ENCODE measurements at regions not wholly inside any gene's neighbourhood (a gene's known extent, or its start where the extent isn't known, plus 50 kb on each side); places are given as distances from the start of the nearest gene placed in this dataset.

DNA sequence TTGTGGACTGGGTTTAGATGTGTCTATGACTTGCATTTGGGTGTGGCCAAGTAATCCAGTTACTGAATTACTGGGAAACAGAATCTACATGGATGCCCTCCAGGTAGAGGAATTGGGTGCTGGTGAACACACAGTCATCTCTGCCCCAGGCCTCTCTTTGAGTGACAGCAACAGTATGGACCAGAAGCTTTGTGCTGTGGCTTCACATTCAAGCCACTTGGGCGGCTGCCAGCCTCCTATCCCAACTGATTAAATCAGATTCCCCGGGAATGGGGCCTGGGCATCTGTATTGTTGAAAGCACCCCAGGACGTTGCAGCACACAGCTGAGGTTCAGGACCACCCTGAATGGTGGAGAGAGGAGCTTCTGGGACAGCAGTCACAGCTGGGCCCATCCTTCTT, 144.6 kb downstream of the DHX35 start:
- H3K36me3 ChIP-seq (ENCODE audit: low read depth, low read length), result no peaks in the 10 kb centered on the region
- TF ChIP-seq EZH2 (IDR thresholded peaks at IDR 0.05; ENCODE audit: low read length, unreplicated experiment) (no peak), EZH2phosphoT487 (IDR thresholded peaks at IDR 0.05; ENCODE audit: borderline replicate concordance, low read length) (no peak)
- TF ChIP-seq, protein P1, sequence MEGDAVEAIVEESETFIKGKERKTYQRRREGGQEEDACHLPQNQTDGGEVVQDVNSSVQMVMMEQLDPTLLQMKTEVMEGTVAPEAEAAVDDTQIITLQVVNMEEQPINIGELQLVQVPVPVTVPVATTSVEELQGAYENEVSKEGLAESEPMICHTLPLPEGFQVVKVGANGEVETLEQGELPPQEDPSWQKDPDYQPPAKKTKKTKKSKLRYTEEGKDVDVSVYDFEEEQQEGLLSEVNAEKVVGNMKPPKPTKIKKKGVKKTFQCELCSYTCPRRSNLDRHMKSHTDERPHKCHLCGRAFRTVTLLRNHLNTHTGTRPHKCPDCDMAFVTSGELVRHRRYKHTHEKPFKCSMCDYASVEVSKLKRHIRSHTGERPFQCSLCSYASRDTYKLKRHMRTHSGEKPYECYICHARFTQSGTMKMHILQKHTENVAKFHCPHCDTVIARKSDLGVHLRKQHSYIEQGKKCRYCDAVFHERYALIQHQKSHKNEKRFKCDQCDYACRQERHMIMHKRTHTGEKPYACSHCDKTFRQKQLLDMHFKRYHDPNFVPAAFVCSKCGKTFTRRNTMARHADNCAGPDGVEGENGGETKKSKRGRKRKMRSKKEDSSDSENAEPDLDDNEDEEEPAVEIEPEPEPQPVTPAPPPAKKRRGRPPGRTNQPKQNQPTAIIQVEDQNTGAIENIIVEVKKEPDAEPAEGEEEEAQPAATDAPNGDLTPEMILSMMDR (conservative IDR thresholded peaks at IDR 0.05; ENCODE audit: low read depth, low read length), result no peak
- H3K27ac ChIP-seq (ENCODE audit: low read length), result no peak overlapping the region
- intact Hi-C loops (cut with micrococcal nuclease), result no loop called here
- DNase-seq (no peak), ATAC-seq (no peak)
- no peak overlapping the region for H3K4me2 ChIP-seq (ENCODE audit: low read length)
- H3K9ac ChIP-seq (ENCODE audit: low read length), result no peak overlapping the region
- ChIA-PET POLR2A (ENCODE audit: unreplicated experiment) (no interaction called here), CTCF (no interaction called here)
- H3K9me2 ChIP-seq (replicated peaks; ENCODE audit: low read length), result no peaks in the 10 kb centered on the region
- no peaks in the 10 kb centered on the region for H3K79me2 ChIP-seq (ENCODE audit: low read length)
- no TSS peak for BruUV-seq (replicated peaks)
- H2AFZ ChIP-seq (ENCODE audit: low read length), result no peak overlapping the region
- no peaks in the 10 kb centered on the region for H3K9me3 ChIP-seq (ENCODE audit: low read length)
- no peak overlapping the region for H3K4me3 ChIP-seq (ENCODE audit: low read length)
- 0 out of 2 replicates have a peak, but pooled peaks cover 6% of the 10 kb centered on the region for H3K4me1 ChIP-seq (ENCODE audit: insufficient read depth, low read length)
- H3K27me3 ChIP-seq (ENCODE audit: low read length), result peaks cover 15% of the 10 kb centered on the region
- H3F3A ChIP-seq (ENCODE audit: low read length, unreplicated experiment), result no peaks in the 10 kb centered on the region
- no peaks in the 10 kb centered on the region for H4K20me1 ChIP-seq (ENCODE audit: low read length)

DNA sequence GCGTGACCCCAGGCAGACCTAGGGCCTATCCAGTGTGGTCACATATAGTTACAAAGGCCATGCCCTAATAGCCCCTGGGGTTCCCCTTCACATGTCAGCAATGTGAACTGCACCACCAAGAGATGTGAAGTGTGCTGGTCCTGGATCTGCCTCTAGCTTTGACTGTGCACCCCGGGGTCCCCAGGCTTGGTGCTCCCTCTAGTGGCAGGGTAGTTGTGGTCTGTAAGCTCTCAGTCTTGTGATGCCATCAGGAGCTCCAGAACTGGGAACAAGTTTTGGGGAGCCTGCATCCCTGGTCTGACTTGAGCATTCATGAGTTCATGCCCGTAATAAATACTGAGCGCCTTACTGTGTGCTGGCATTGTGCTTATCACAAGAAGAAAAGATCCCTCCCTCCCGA, 143.4 kb downstream of the DHX35 start:
- Histone ChIP-seq H3K27me3 (ENCODE audit: low read length) (peaks cover 15% of the 10 kb centered on the region), H4K20me1 (ENCODE audit: low read length) (no peaks in the 10 kb centered on the region), H3K4me2 (ENCODE audit: low read length) (no peak overlapping the region), H3K9me2 (replicated peaks; ENCODE audit: low read length) (no peaks in the 10 kb centered on the region), H3K4me3 (ENCODE audit: low read length) (no peak overlapping the region), H3K79me2 (ENCODE audit: low read length) (no peaks in the 10 kb centered on the region), H3K27ac (ENCODE audit: low read length) (no peak overlapping the region), H2AFZ (ENCODE audit: low read length) (no peak overlapping the region), H3K4me1 (ENCODE audit: insufficient read depth, low read length) (0 out of 2 replicates have a peak, but pooled peaks cover 6% of the 10 kb centered on the region), H3K9ac (ENCODE audit: low read length) (no peak overlapping the region), H3K9me3 (ENCODE audit: low read length) (no peaks in the 10 kb centered on the region), H3K36me3 (ENCODE audit: low read depth, low read length) (no peaks in the 10 kb centered on the region), H3F3A (ENCODE audit: low read length, unreplicated experiment) (no peaks in the 10 kb centered on the region)
- TF ChIP-seq EZH2phosphoT487 (IDR thresholded peaks at IDR 0.05; ENCODE audit: borderline replicate concordance, low read length), result no peak
- TF ChIP-seq, protein P1 (conservative IDR thresholded peaks at IDR 0.05; ENCODE audit: low read depth, low read length), result peak; percentile 35; the same call in 1 of the 2 replicates
- no peak for TF ChIP-seq EZH2 (IDR thresholded peaks at IDR 0.05; ENCODE audit: low read length, unreplicated experiment)
- POLR2A ChIA-PET (ENCODE audit: unreplicated experiment), result no interaction called here
- intact Hi-C loops (cut with micrococcal nuclease), result no loop called here
- no peak for ATAC-seq
- CTCF ChIA-PET, result no interaction called here
- DNase-seq, result no peak
- no TSS peak for BruUV-seq (replicated peaks)

GRCh38 chr20:39103732-39104131, 141.6 kb downstream of the DHX35 start:
- no peak for ATAC-seq
- ChIA-PET POLR2A (ENCODE audit: unreplicated experiment) (no interaction called here), CTCF (no interaction called here)
- H3K27me3 ChIP-seq (ENCODE audit: low read length), result peaks cover 20% of the 10 kb centered on the region
- H3K4me3 ChIP-seq (ENCODE audit: low read length), result no peak overlapping the region
- H3K36me3 ChIP-seq (ENCODE audit: low read depth, low read length), result no peaks in the 10 kb centered on the region
- no peak overlapping the region for H3K9ac ChIP-seq (ENCODE audit: low read length)
- DNase-seq, result no peak
- H3K4me1 ChIP-seq (ENCODE audit: insufficient read depth, low read length), result 0 out of 2 replicates have a peak, but pooled peaks cover 2% of the 10 kb centered on the region
- no TSS peak for BruUV-seq (replicated peaks)
- no peaks in the 10 kb centered on the region for H3K9me2 ChIP-seq (replicated peaks; ENCODE audit: low read length)
- H2AFZ ChIP-seq (ENCODE audit: low read length), result no peak overlapping the region
- no peak overlapping the region for H3K4me2 ChIP-seq (ENCODE audit: low read length)
- TF ChIP-seq EZH2phosphoT487 (IDR thresholded peaks at IDR 0.05; ENCODE audit: borderline replicate concordance, low read length), result no peak
- TF ChIP-seq, protein P1 (conservative IDR thresholded peaks at IDR 0.05; ENCODE audit: low read depth, low read length), result 0 out of 2 replicates have a peak, but pooled peaks have one; percentile 28
- H4K20me1 ChIP-seq (ENCODE audit: low read length), result no peaks in the 10 kb centered on the region
- no peaks in the 10 kb centered on the region for H3K9me3 ChIP-seq (ENCODE audit: low read length)
- no peak overlapping the region for H3K27ac ChIP-seq (ENCODE audit: low read length)
- H3F3A ChIP-seq (ENCODE audit: low read length, unreplicated experiment), result no peaks in the 10 kb centered on the region
- intact Hi-C loops (cut with micrococcal nuclease), result no loop called here
- H3K79me2 ChIP-seq (ENCODE audit: low read length), result no peaks in the 10 kb centered on the region
